Endothelial cell of umbilical vein (primary cell): ENCODE measurements at regions not wholly inside any gene's neighbourhood (a gene's known extent, or its start where the extent isn't known, plus 50 kb on each side); places are given as distances from the start of the nearest gene placed in this dataset.

ENCODE experiments used
- BruUV-seq: library from RNA; stranded (reverse); fragments of 400-500 nt; replicated peaks from 2 replicates; lab custom pipeline; 2021; lab: Mats Ljungman, UMichigan
- CTCF ChIA-PET: fragments of 300-600, 350-600 bp; sonication (Branson Sonifier 250); formaldehyde crosslinking; loops from one replicate; lab custom pipeline; 2021; ENCODE audit warnings: antibody characterized with exemption, inconsistent platforms; lab: Charles Lee
- POLR2A ChIA-PET: fragments of 300-600, 350-600 bp; sonication (Branson Sonifier 250); formaldehyde crosslinking; loops from one replicate; lab custom pipeline; 2021; ENCODE audit warnings: antibody characterized with exemption, inconsistent platforms; lab: Charles Lee
- DNase-seq: peaks from one replicate; pipeline ENCODE4 v3.0.0-alpha.2; 2011; ENCODE audit warnings: low read depth, low spot score
- FAIRE-seq: peaks from 2 replicates; lab custom pipeline; 2011; peaks lifted over from hg19 to GRCh38; lab: Jason Lieb, UNC
- H2AFZ ChIP-seq: 2 replicates; pipeline ENCODE4 v1.6.0; 2012; ENCODE audit warnings: low read depth, low read length, control low read depth, inconsistent platforms
- H3K27ac ChIP-seq: 2 replicates; pipeline ENCODE4 v1.5.1; 2011; ENCODE audit warnings: low read depth, mild to moderate bottlenecking, control low read depth, low read length, moderate library complexity; ENCODE audit not compliant: insufficient read depth
- H3K27me3 ChIP-seq, 2 experiments: 2 replicates each; pipeline versions ENCODE4 v1.6.0 to v1.6.1; 2011; ENCODE audit warnings: low read length in 2 of 2, mixed read lengths in 1 of 2; ENCODE audit not compliant: control insufficient read depth in 2 of 2, insufficient read depth in 2 of 2
- H3K36me3 ChIP-seq, 2 experiments: 2 replicates in 1 of 2; 3 replicates in 1 of 2; pipeline ENCODE4 v1.5.1; 2011; ENCODE audit warnings: low read length in 2 of 2, mild to moderate bottlenecking in 1 of 2, moderate library complexity in 1 of 2; ENCODE audit not compliant: control insufficient read depth in 2 of 2, insufficient read depth in 2 of 2; ENCODE audit errors: extremely low read depth in 1 of 2
- H3K4me1 ChIP-seq: 3 replicates; pipeline ENCODE4 v1.5.1; 2011; ENCODE audit warnings: mild to moderate bottlenecking, low read length; ENCODE audit not compliant: control insufficient read depth, insufficient read depth; ENCODE audit errors: extremely low read depth
- H3K4me2 ChIP-seq: 2 replicates; pipeline ENCODE4 v1.6.1; 2011; ENCODE audit warnings: low read length, control low read depth, mixed read lengths; ENCODE audit not compliant: insufficient read depth
- H3K4me3 ChIP-seq, 3 experiments: fragments of 200-600 bp in 1 of 3; sonication (generic), shearing (Covaris generic) in 1 of 3; replicated peaks in 1 of 3; 2 replicates each; pipeline ENCODE4 v1.5.1; 2011 to 2016; ENCODE audit warnings: control low read depth in 3 of 3, low read length in 3 of 3, mild to moderate bottlenecking in 2 of 3, inconsistent platforms in 1 of 3, low read depth in 1 of 3, moderate library complexity in 1 of 3; ENCODE audit not compliant: insufficient read depth in 1 of 3
- H3K79me2 ChIP-seq: 2 replicates; pipeline ENCODE4 v1.6.0; 2012; ENCODE audit warnings: low read length, inconsistent platforms; ENCODE audit not compliant: control insufficient read depth, insufficient read depth
- H3K9ac ChIP-seq: replicated peaks from 2 replicates; pipeline ENCODE3; 2011; ENCODE audit warnings: low read length, control low read depth; ENCODE audit not compliant: insufficient read depth; ENCODE audit errors: extremely low read depth
- H3K9me1 ChIP-seq: replicated peaks from 3 replicates; pipeline ENCODE4 v1.6.0; 2011; ENCODE audit warnings: mild to moderate bottlenecking, low read length; ENCODE audit not compliant: control insufficient read depth, insufficient read depth; ENCODE audit errors: extremely low read depth
- H3K9me3 ChIP-seq: replicated peaks from 2 replicates; pipeline ENCODE4 v1.5.1; 2012; ENCODE audit warnings: low read length, inconsistent platforms; ENCODE audit not compliant: control insufficient read depth, insufficient read depth
- H4K20me1 ChIP-seq: replicated peaks from 2 replicates; pipeline ENCODE3; 2011; ENCODE audit warnings: mild to moderate bottlenecking, low read length; ENCODE audit not compliant: control insufficient read depth, insufficient read depth; ENCODE audit errors: extremely low read depth
- EZH2 ChIP-seq: IDR thresholded peaks from 2 replicates; pipeline ENCODE4 v1.6.1; 2012; ENCODE audit warnings: borderline replicate concordance, low read depth, mild to moderate bottlenecking, moderate library complexity, low read length, inconsistent platforms; ENCODE audit not compliant: severe bottlenecking
- FOS ChIP-seq: IDR thresholded peaks from 2 replicates; pipeline ENCODE4 v1.6.1; 2011; ENCODE audit warnings: mild to moderate bottlenecking, low read length, moderate library complexity, borderline replicate concordance; ENCODE audit not compliant: insufficient read depth
- GATA2 ChIP-seq: IDR thresholded peaks from 2 replicates; pipeline ENCODE4 v1.7.0; 2011; ENCODE audit warnings: low read depth, mild to moderate bottlenecking, moderate library complexity, mixed read lengths, low read length; ENCODE audit not compliant: insufficient read length, insufficient read depth
- JUN ChIP-seq: IDR thresholded peaks from 2 replicates; pipeline ENCODE4 v1.6.1; 2011; ENCODE audit warnings: borderline replicate concordance, low read depth; ENCODE audit not compliant: insufficient read length, insufficient read depth
- MYC ChIP-seq: IDR thresholded peaks from one replicate; pipeline ENCODE4 v1.6.1; 2011; ENCODE audit warnings: mild to moderate bottlenecking, low read depth, low read length
- POLR2A ChIP-seq: IDR thresholded peaks from 2 replicates; pipeline ENCODE4 v1.6.1; 2012; ENCODE audit warnings: low read depth, mild to moderate bottlenecking, control low read depth, low read length
- POLR2AphosphoS5 ChIP-seq: IDR thresholded peaks from 2 replicates; pipeline ENCODE4 v1.6.1; 2012; ENCODE audit warnings: low read depth, mild to moderate bottlenecking, control low read depth, low read length, moderate library complexity; ENCODE audit not compliant: insufficient read depth
- dilution Hi-C: fragments of 300-500 bp; cut with MboI; formaldehyde crosslinking; loops from one replicate; pipeline ENCODE4 v1.15.0; 2019; ENCODE audit warnings: low sequenced_read_pairs; ENCODE audit not compliant: extremely low pct_ligation_motif_present
- intact Hi-C: fragments of 100-400 bp; cut with micrococcal nuclease; formaldehyde crosslinking; loops from one replicate; pipeline ENCODE4 v1.10.0; 2022

- FAIRE-seq, result no peak
Observed at GRCh38 chr2:53438100-53438499, 329.5 kb upstream of the CHAC2 start.

DNA sequence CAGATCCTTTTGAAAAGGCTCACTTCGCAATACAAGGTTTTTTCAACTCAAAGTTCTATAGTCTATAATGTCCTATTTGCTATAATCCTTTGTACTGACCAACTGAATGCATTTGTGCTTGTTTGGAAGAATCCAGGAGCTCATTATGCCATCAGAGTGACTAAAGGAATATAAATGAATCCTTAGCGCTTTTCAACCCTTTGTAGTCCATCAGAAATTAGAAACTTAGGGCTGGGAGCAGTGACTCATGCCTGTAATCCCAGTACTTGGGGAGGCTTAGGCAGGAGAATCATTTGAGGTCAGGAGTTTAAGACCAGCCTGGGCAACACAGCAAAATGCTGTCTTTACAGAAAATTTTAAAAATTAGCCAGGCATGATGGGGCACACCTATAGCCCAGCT is 330.2 kb upstream of the CHAC2 start:
- BruUV-seq, result no TSS peak
- H3K9me1 ChIP-seq, result no peaks in the 10 kb centered on the region
- intact Hi-C loops, result no loop called here
- no peak overlapping the region for H3K27ac ChIP-seq
- no peaks in the 10 kb centered on the region for H3K9me3 ChIP-seq
- no peak overlapping the region for H3K4me2 ChIP-seq
- H3K36me3 ChIP-seq, result no peaks in the 10 kb centered on the region
- no peaks in the 10 kb centered on the region for H3K27me3 ChIP-seq
- dilution Hi-C loops, result no loop called here
- TF ChIP-seq MYC (no peak), FOS (no peak), GATA2 (no peak), EZH2 (no peak), POLR2A (no peak), POLR2AphosphoS5 (no peak), JUN (no peak)
- DNase-seq (no peak), FAIRE-seq (no peak)
- H3K4me1 ChIP-seq, result no peaks in the 10 kb centered on the region
- no peak overlapping the region for H3K9ac ChIP-seq
- H4K20me1 ChIP-seq, result no peaks in the 10 kb centered on the region
- no peak overlapping the region for H3K4me3 ChIP-seq
- no peak overlapping the region for H2AFZ ChIP-seq
- POLR2A ChIA-PET, result no interaction called here
- CTCF ChIA-PET, result interaction anchor here (0.5 kb wide), 1 partner anchor 231 kb away, joined by 3 read pairs; no protein-coding TSS in a partner anchor
- H3K79me2 ChIP-seq, result no peaks in the 10 kb centered on the region

More at GRCh38 chr2:53438100-53438499, 329.5 kb upstream of the CHAC2 start:
- H3K4me2 ChIP-seq, result no peak overlapping the region
- intact Hi-C loops, result no loop called here
- TF ChIP-seq FOS, result no peak
- ChIA-PET POLR2A (no interaction called here), CTCF (no interaction called here)
- no TSS peak for BruUV-seq
- no peak overlapping the region for H3K4me3 ChIP-seq
- no peak overlapping the region for H3K27ac ChIP-seq
- no peaks in the 10 kb centered on the region for H3K79me2 ChIP-seq
- H4K20me1 ChIP-seq, result no peaks in the 10 kb centered on the region
- H3K36me3 ChIP-seq, result no peaks in the 10 kb centered on the region
- no peaks in the 10 kb centered on the region for H3K27me3 ChIP-seq
- DNase-seq, result no peak
- no peaks in the 10 kb centered on the region for H3K9me1 ChIP-seq
- dilution Hi-C loops, result no loop called here
- H3K9me3 ChIP-seq, result no peaks in the 10 kb centered on the region
- no peaks in the 10 kb centered on the region for H3K4me1 ChIP-seq
- no peak overlapping the region for H3K9ac ChIP-seq
- no peak overlapping the region for H2AFZ ChIP-seq
